ENCODE measurements at regions not wholly inside any gene's neighbourhood (a gene's known extent, or its start where the extent isn't known, plus 50 kb on each side); places are given as distances from the start of the nearest gene placed in this dataset.

DNA sequence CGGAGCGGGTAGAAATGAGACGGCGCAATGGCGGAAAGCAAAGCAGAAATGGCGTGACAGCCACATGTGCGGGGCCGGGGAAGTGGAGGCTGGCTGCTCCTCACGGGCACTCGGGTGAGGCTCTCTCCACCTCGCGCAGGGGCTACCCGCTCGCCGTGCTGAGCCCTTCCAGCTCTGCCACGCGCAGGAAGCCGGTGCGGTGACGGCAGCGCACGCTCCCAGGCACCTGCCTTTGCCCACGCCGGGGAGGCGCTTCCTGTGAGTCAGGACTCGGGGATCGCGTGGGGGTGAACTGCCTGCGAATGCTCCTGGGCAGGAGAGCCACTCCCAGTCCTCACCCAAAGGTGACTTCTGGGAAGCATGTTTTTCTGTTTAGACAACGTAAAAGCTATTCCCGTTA, 431.2 kb downstream of the GLRX3 start:
- no peaks in the 10 kb centered on the region for H3K36me3 Mint-ChIP-seq
- no peaks in the 10 kb centered on the region for H3K9me3 ChIP-seq (ENCODE audit: control insufficient read depth in 2 of 3, low read length in 3 of 3)
- no peak overlapping the region for H3K4me3 Mint-ChIP-seq
- H3K27me3 ChIP-seq (ENCODE audit: control insufficient read depth in 2 of 2, insufficient read depth in 2 of 2, low read length in 2 of 2), result no peaks in the 10 kb centered on the region
- H3K27me3 Mint-ChIP-seq, result no peaks in the 10 kb centered on the region
- H3K27ac Mint-ChIP-seq, result no peak overlapping the region
- ATAC-seq (no peak), DNase-seq (no peak)
- H3K9me3 Mint-ChIP-seq, result peaks cover 0 to 2% (median 0%) of the 10 kb centered on the region in 11 donors
- H3K4me1 ChIP-seq (ENCODE audit: control insufficient read depth in 2 of 2, insufficient read depth in 2 of 2, low read length in 2 of 2), result no peaks in the 10 kb centered on the region
- H3K27ac ChIP-seq (ENCODE audit: low read depth, low read length), result no peak overlapping the region
- ChIA-PET POLR2A (no interaction called here), CTCF (no interaction called here)
- no peak overlapping the region for H3K4me3 ChIP-seq (ENCODE audit: low read length)
- H3K4me1 Mint-ChIP-seq, result no peaks in the 10 kb centered on the region
- H3K36me3 ChIP-seq (ENCODE audit: control insufficient read depth in 2 of 3, insufficient read depth in 3 of 3, low read length in 3 of 3), result no peaks in the 10 kb centered on the region
- intact Hi-C loops (cut with micrococcal nuclease), result no loop called here

DNA sequence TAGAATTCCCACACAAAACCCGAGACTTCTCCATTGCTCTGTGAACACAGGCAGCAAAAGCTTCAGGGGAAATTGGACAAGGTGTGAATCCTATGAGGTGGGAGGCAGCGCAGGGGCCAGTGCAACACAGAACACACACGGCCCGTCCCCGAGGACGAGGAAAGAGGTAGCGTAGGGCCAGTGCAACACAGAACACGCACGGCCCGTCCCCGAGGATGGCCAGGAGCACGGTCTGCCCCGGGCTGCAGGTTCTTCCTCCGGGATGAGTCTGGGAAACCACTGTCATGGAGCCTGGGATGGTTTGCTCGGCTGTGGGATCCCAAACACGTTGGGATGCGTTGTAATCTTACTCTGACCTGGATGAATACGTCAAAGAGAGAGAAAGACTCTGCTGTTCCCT, 432.1 kb downstream of the GLRX3 start:
- no peaks in the 10 kb centered on the region for H3K4me1 ChIP-seq (ENCODE audit: control insufficient read depth in 2 of 2, insufficient read depth in 2 of 2, low read length in 2 of 2)
- ATAC-seq, result no peak
- peaks cover 0 to 2% (median 0%) of the 10 kb centered on the region in 11 donors for H3K9me3 Mint-ChIP-seq
- H3K27ac Mint-ChIP-seq, result no peak overlapping the region
- H3K27ac ChIP-seq (ENCODE audit: low read depth, low read length), result no peak overlapping the region
- intact Hi-C loops (cut with micrococcal nuclease), result no loop called here
- H3K27me3 ChIP-seq (ENCODE audit: control insufficient read depth in 2 of 2, insufficient read depth in 2 of 2, low read length in 2 of 2), result no peaks in the 10 kb centered on the region
- H3K4me1 Mint-ChIP-seq, result no peaks in the 10 kb centered on the region
- CTCF ChIA-PET, result no interaction called here
- no peaks in the 10 kb centered on the region for H3K36me3 ChIP-seq (ENCODE audit: control insufficient read depth in 2 of 3, insufficient read depth in 3 of 3, low read length in 3 of 3)
- H3K36me3 Mint-ChIP-seq, result no peaks in the 10 kb centered on the region
- H3K4me3 Mint-ChIP-seq, result no peak overlapping the region
- H3K27me3 Mint-ChIP-seq, result peaks cover 0 to 2% (median 0%) of the 10 kb centered on the region in 5 donors
- no peak overlapping the region for H3K4me3 ChIP-seq (ENCODE audit: low read length)
- POLR2A ChIA-PET, result no interaction called here
- H3K9me3 ChIP-seq (ENCODE audit: control insufficient read depth in 2 of 3, low read length in 3 of 3), result no peaks in the 10 kb centered on the region
- DNase-seq, result no peak

DNA sequence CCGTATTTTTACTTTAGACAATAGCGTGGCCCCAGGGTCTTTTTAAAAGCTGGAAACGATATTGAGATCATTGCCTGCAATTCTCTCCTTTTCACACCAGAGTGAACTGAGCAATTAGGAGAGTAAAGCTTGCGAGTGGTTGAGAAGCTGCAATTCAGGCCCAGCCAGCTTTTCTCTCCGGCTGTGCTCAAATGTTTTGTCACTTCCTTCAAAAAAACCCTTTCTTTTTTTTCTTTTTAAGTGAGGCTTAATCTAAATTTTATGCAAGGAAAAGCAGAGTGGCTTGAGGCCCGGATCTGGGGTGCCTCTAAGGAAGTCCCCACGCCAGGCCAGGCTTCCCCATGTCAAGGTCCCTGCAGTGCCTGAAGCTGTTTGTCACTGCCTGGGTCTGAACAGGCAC, 433.9 kb downstream of the GLRX3 start:
- H3K4me1 Mint-ChIP-seq, result no peaks in the 10 kb centered on the region
- DNase-seq, result no peak
- no peak for ATAC-seq
- CTCF ChIA-PET, result no interaction called here
- H3K4me3 ChIP-seq (ENCODE audit: low read length), result no peak overlapping the region
- peaks cover 0 to 2% (median 0%) of the 10 kb centered on the region in 11 donors for H3K9me3 Mint-ChIP-seq
- no peaks in the 10 kb centered on the region for H3K36me3 Mint-ChIP-seq
- no peak overlapping the region for H3K27ac Mint-ChIP-seq
- H3K27ac ChIP-seq (ENCODE audit: low read depth, low read length), result no peak overlapping the region
- H3K4me1 ChIP-seq (ENCODE audit: control insufficient read depth in 2 of 2, insufficient read depth in 2 of 2, low read length in 2 of 2), result no peaks in the 10 kb centered on the region
- POLR2A ChIA-PET, result no interaction called here
- no peaks in the 10 kb centered on the region for H3K9me3 ChIP-seq (ENCODE audit: control insufficient read depth in 2 of 3, low read length in 3 of 3)
- H3K27me3 ChIP-seq (ENCODE audit: control insufficient read depth in 2 of 2, insufficient read depth in 2 of 2, low read length in 2 of 2), result no peaks in the 10 kb centered on the region
- no peak overlapping the region for H3K4me3 Mint-ChIP-seq
- H3K27me3 Mint-ChIP-seq, result peaks cover 0 to 11% (median 0%) of the 10 kb centered on the region in 5 donors
- H3K36me3 ChIP-seq (ENCODE audit: control insufficient read depth in 2 of 3, insufficient read depth in 3 of 3, low read length in 3 of 3), result no peaks in the 10 kb centered on the region
- intact Hi-C loops (cut with micrococcal nuclease), result no loop called here

DNA sequence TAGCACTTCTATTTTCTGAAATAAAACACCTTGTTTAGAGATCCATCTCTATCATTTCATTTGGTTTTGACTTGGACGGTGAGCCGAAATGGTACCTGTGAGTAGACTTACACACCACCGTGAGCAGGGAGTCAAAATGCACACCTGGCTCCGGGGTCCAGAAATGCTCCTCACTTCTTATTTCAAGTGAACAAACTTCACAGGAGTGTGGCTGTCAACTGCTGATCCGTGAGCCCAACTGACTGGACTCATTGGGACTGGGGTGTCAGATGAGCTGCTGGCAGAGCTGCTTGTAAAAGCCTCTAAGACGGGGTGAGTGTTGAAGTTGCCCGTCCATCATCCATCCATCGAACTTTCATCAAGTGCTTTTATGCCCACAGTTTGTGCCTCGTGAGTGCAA, 435.5 kb downstream of the GLRX3 start:
- Histone ChIP-seq H3K4me1 (ENCODE audit: control insufficient read depth in 2 of 2, insufficient read depth in 2 of 2, low read length in 2 of 2) (no peaks in the 10 kb centered on the region), H3K36me3 (ENCODE audit: control insufficient read depth in 2 of 3, insufficient read depth in 3 of 3, low read length in 3 of 3) (no peaks in the 10 kb centered on the region), H3K9me3 (ENCODE audit: control insufficient read depth in 2 of 3, low read length in 3 of 3) (no peaks in the 10 kb centered on the region), H3K27ac (ENCODE audit: low read depth, low read length) (no peak overlapping the region), H3K27me3 (ENCODE audit: control insufficient read depth in 2 of 2, insufficient read depth in 2 of 2, low read length in 2 of 2) (no peaks in the 10 kb centered on the region), H3K4me3 (ENCODE audit: low read length) (no peak overlapping the region)
- H3K4me1 Mint-ChIP-seq, result no peaks in the 10 kb centered on the region
- DNase-seq (no peak), ATAC-seq (no peak)
- peaks cover 0 to 26% (median 0%) of the 10 kb centered on the region in 5 donors for H3K27me3 Mint-ChIP-seq
- H3K4me3 Mint-ChIP-seq, result no peak overlapping the region
- intact Hi-C loops (cut with micrococcal nuclease), result no loop called here
- H3K36me3 Mint-ChIP-seq, result no peaks in the 10 kb centered on the region
- H3K27ac Mint-ChIP-seq, result no peak overlapping the region
- POLR2A ChIA-PET, result no interaction called here
- peaks cover 0 to 3% (median 0%) of the 10 kb centered on the region in 11 donors for H3K9me3 Mint-ChIP-seq
- CTCF ChIA-PET, result no interaction called here

DNA sequence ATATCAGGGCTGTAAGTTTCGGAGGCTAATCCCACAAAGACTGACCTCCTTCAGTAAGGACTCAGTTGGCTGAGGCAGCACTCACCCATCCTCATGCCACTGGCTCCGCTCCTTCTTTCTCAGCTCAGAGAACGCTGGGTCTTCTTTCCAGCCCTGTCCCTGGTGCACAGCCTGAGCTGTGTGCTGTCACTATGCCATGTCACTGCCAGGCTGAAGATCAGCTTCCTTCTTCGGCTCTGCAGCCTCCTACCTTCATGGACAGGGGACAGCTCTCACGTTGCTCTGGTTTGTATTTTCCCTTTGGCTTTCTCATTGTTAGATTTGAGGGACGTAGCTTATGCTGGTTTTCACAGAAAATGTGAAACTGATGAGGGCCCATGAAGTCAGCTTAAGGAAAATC, 437.3 kb downstream of the GLRX3 start:
- no peak overlapping the region for H3K27ac ChIP-seq (ENCODE audit: low read depth, low read length)
- no peaks in the 10 kb centered on the region for H3K4me1 ChIP-seq (ENCODE audit: control insufficient read depth in 2 of 2, insufficient read depth in 2 of 2, low read length in 2 of 2)
- no peak overlapping the region for H3K4me3 ChIP-seq (ENCODE audit: low read length)
- ChIA-PET POLR2A (no interaction called here), CTCF (no interaction called here)
- DNase-seq (no peak), ATAC-seq (no peak)
- intact Hi-C loops (cut with micrococcal nuclease), result no loop called here
- H3K4me3 Mint-ChIP-seq, result no peak overlapping the region
- H3K27me3 ChIP-seq (ENCODE audit: control insufficient read depth in 2 of 2, insufficient read depth in 2 of 2, low read length in 2 of 2), result no peaks in the 10 kb centered on the region
- no peaks in the 10 kb centered on the region for H3K9me3 ChIP-seq (ENCODE audit: control insufficient read depth in 2 of 3, low read length in 3 of 3)
- H3K9me3 Mint-ChIP-seq, result peaks cover 0 to 3% (median 0%) of the 10 kb centered on the region in 11 donors
- no peaks in the 10 kb centered on the region for H3K36me3 Mint-ChIP-seq
- no peaks in the 10 kb centered on the region for H3K36me3 ChIP-seq (ENCODE audit: control insufficient read depth in 2 of 3, insufficient read depth in 3 of 3, low read length in 3 of 3)
- H3K27ac Mint-ChIP-seq, result no peak overlapping the region
- H3K27me3 Mint-ChIP-seq, result peaks cover 0 to 26% (median under 1%) of the 10 kb centered on the region in 5 donors
- no peaks in the 10 kb centered on the region for H3K4me1 Mint-ChIP-seq

DNA sequence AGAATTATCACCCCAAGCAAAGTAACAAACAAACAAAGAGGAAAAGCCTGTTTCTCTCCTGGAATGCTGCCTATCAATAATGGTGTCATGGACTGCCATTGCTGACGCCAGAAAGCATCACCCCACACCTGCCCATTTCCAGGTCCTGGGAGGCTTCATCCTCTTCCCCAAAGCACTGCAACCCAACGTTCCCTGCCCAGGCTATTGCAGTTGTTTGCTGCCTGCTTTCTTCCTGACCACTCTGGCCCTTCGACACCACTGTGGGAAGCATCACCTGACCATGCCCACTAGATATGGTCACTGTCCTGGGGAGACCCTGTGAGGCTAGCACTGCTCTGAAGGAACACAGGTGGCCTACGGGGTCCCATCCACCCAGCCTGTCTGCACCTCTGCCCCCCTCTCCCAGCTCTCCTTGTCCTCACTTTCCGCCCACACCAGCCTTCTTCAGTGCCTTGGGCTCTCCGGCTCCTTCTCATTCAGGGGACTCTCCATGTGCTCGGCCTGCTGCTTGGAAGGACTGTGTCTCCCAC, 439.6 kb downstream of the GLRX3 start:
- Histone ChIP-seq H3K27me3 (ENCODE audit: control insufficient read depth in 2 of 2, insufficient read depth in 2 of 2, low read length in 2 of 2) (no peaks in the 10 kb centered on the region), H3K4me3 (ENCODE audit: low read length) (no peak overlapping the region), H3K36me3 (ENCODE audit: control insufficient read depth in 2 of 3, insufficient read depth in 3 of 3, low read length in 3 of 3) (no peaks in the 10 kb centered on the region), H3K9me3 (ENCODE audit: control insufficient read depth in 2 of 3, low read length in 3 of 3) (no peaks in the 10 kb centered on the region), H3K4me1 (ENCODE audit: control insufficient read depth in 2 of 2, insufficient read depth in 2 of 2, low read length in 2 of 2) (no peaks in the 10 kb centered on the region), H3K27ac (ENCODE audit: low read depth, low read length) (no peak overlapping the region)
- ATAC-seq, result no peak
- ChIA-PET CTCF (no interaction called here), POLR2A (no interaction called here)
- Mint-ChIP-seq H3K9me3 (peaks cover 0 to 3% (median 0%) of the 10 kb centered on the region in 11 donors), H3K4me1 (no peaks in the 10 kb centered on the region), H3K27ac (no peak overlapping the region), H3K4me3 (no peak overlapping the region), H3K36me3 (no peaks in the 10 kb centered on the region), H3K27me3 (peaks cover 0 to 43% (median 9%) of the 10 kb centered on the region in 5 donors)
- no peak for DNase-seq
- intact Hi-C loops (cut with micrococcal nuclease), result no loop called here

DNA sequence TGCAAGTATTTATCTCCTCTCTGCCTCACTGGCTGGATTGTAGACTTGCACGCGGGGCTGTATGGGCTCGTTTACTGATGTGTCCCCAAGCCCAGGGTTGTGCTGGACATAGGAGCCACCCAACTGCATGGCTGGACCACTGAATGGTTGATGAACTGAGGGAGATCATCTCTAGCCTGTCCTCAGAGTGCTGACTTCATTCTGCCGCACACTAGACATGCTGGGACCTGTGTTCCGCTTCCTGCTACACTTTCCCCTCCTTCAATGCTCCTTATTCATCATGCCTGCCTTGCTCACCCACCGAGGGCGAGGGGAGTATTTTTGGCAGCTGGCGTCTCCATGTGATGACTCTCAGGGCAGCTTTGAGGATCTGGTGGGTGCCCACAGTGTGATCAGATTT, 440.2 kb downstream of the GLRX3 start:
- H3K4me3 ChIP-seq (ENCODE audit: low read length), result no peak overlapping the region
- intact Hi-C loops (cut with micrococcal nuclease), result no loop called here
- no peak overlapping the region for H3K27ac ChIP-seq (ENCODE audit: low read depth, low read length)
- DNase-seq, result no peak
- H3K27ac Mint-ChIP-seq, result no peak overlapping the region
- H3K9me3 Mint-ChIP-seq, result peaks cover 0 to 3% (median 0%) of the 10 kb centered on the region in 11 donors
- no peaks in the 10 kb centered on the region for H3K36me3 Mint-ChIP-seq
- H3K36me3 ChIP-seq (ENCODE audit: control insufficient read depth in 2 of 3, insufficient read depth in 3 of 3, low read length in 3 of 3), result no peaks in the 10 kb centered on the region
- H3K4me3 Mint-ChIP-seq, result no peak overlapping the region
- H3K27me3 ChIP-seq (ENCODE audit: control insufficient read depth in 2 of 2, insufficient read depth in 2 of 2, low read length in 2 of 2), result no peaks in the 10 kb centered on the region
- ChIA-PET POLR2A (no interaction called here), CTCF (no interaction called here)
- H3K9me3 ChIP-seq (ENCODE audit: control insufficient read depth in 2 of 3, low read length in 3 of 3), result no peaks in the 10 kb centered on the region
- no peaks in the 10 kb centered on the region for H3K4me1 ChIP-seq (ENCODE audit: control insufficient read depth in 2 of 2, insufficient read depth in 2 of 2, low read length in 2 of 2)
- H3K27me3 Mint-ChIP-seq, result peaks cover 0 to 43% (median 11%) of the 10 kb centered on the region in 5 donors
- ATAC-seq, result no peak
- H3K4me1 Mint-ChIP-seq, result no peaks in the 10 kb centered on the region
